HEK293 (cell line): ENCODE measurements at regions not wholly inside any gene's neighbourhood (a gene's known extent, or its start where the extent isn't known, plus 50 kb on each side); places are given as distances from the start of the nearest gene placed in this dataset.
"Not testable (repeated sequence)": the region's sequence is repeated elsewhere in the genome, so short reads cannot be mapped to it uniquely, and the experiment has no call there.

Experiments used
- CTCF ChIA-PET: fragments of 350-600 bp; formaldehyde crosslinking; extraction: SDS; loops from one replicate; lab custom pipeline; 2021; ENCODE audit warnings: antibody characterized with exemption; lab: Yijun Ruan, JAX
- POLR2A ChIA-PET: fragments of 300-600 bp; formaldehyde crosslinking; extraction: SDS; loops from one replicate; lab custom pipeline; 2020; ENCODE audit warnings: antibody characterized with exemption, inconsistent platforms; lab: Yijun Ruan, JAX
- H3K27ac ChIP-seq: fragments of 200-500 bp; sonication (Bioruptor generic); 2 replicates; pipeline ENCODE4 v1.5.1; 2014; ENCODE audit warnings: low read depth, low read length, control low read depth, inconsistent platforms; ENCODE audit errors: extremely low read depth
- H3K36me3 ChIP-seq, 2 experiments: fragments of 200-500 bp in 1 of 2; sonication (Bioruptor generic) in 1 of 2; 1 replicate in 1 of 2; 2 replicates in 1 of 2; pipeline ENCODE4 v1.5.1; 2014 to 2017; ENCODE audit warnings: inconsistent platforms in 2 of 2, low read length in 2 of 2; ENCODE audit not compliant: control insufficient read depth in 2 of 2, insufficient read depth in 1 of 2
- H3K4me1 ChIP-seq: fragments of 200-500 bp; sonication (Bioruptor generic); 2 replicates; pipeline ENCODE4 v1.5.1; 2014; ENCODE audit warnings: mild to moderate bottlenecking, low read length, inconsistent platforms; ENCODE audit not compliant: control insufficient read depth, insufficient read depth
- H3K4me3 ChIP-seq: 2 replicates; pipeline ENCODE4 v1.5.1; 2011; ENCODE audit warnings: low read depth, mild to moderate bottlenecking, control low read depth, low read length, moderate library complexity
- H3K9me3 ChIP-seq: fragments of 200-500 bp; sonication (Bioruptor generic); 2 replicates; pipeline ENCODE4 v1.5.1; 2014; ENCODE audit warnings: low read depth, low read length, inconsistent platforms; ENCODE audit not compliant: control insufficient read depth, insufficient read depth
- HOXA7 ChIP-seq: sonication (generic); formaldehyde crosslinking; IDR thresholded peaks from 2 replicates; pipeline ENCODE4 v1.8.1; 2022; ENCODE audit warnings: missing genetic modification reagents, borderline replicate concordance
- KLF9 ChIP-seq: fragments of 450-650 bp; formaldehyde crosslinking; IDR thresholded peaks from 2 replicates; pipeline ENCODE4 v1.5.1; 2016; ENCODE audit warnings: missing biosample characterization, missing genetic modification characterization, low read depth
- SP2 ChIP-seq: fragments of 450-650 bp; formaldehyde crosslinking; IDR thresholded peaks from 2 replicates; pipeline ENCODE4 v1.5.1; 2016; ENCODE audit warnings: missing biosample characterization, missing genetic modification characterization
- ZBTB7A ChIP-seq: fragments of 450-650 bp; formaldehyde crosslinking; IDR thresholded peaks from 2 replicates; pipeline ENCODE4 v1.5.1; 2016; ENCODE audit warnings: low read depth, missing biosample characterization, missing genetic modification characterization
- ZFP41 ChIP-seq: fragments of 450-650 bp; formaldehyde crosslinking; IDR thresholded peaks from 2 replicates; pipeline ENCODE4 v1.5.1; 2016; ENCODE audit warnings: missing biosample characterization, missing genetic modification characterization, borderline replicate concordance
- ZNF184 ChIP-seq: fragments of 450-650 bp; IDR thresholded peaks from 2 replicates; pipeline ENCODE4 v1.5.1; 2018; ENCODE audit warnings: missing biosample characterization, mild to moderate bottlenecking, missing genetic modification characterization
- ZNF214 ChIP-seq: fragments of 450-650 bp; formaldehyde crosslinking; IDR thresholded peaks from 2 replicates; pipeline ENCODE4 v1.5.1; 2017; ENCODE audit warnings: missing biosample characterization, mild to moderate bottlenecking, missing genetic modification characterization, borderline replicate concordance
- ZNF239 ChIP-seq: fragments of 450-650 bp; formaldehyde crosslinking; IDR thresholded peaks from 2 replicates; pipeline ENCODE4 v1.5.1; 2016; ENCODE audit warnings: missing biosample characterization, missing genetic modification characterization
- ZNF274 ChIP-seq, 2 experiments: fragments of 200-500 bp in 1 of 2; fragments of 450-650 bp in 1 of 2; sonication (Bioruptor generic) in 1 of 2; formaldehyde crosslinking in 1 of 2; IDR thresholded peaks; 2 replicates each; pipeline versions ENCODE4 v1.5.1 to v1.6.1; 2014 to 2016; ENCODE audit warnings: borderline replicate concordance in 1 of 2, inconsistent platforms in 1 of 2, low read length in 1 of 2, missing biosample characterization in 1 of 2, missing genetic modification characterization in 1 of 2
- ZNF311 ChIP-seq: fragments of 450-650 bp; formaldehyde crosslinking; IDR thresholded peaks from 2 replicates; pipeline ENCODE4 v1.5.1; 2017; ENCODE audit warnings: missing biosample characterization, missing genetic modification characterization, borderline replicate concordance
- ZNF404 ChIP-seq: fragments of 450-650 bp; formaldehyde crosslinking; IDR thresholded peaks from 2 replicates; pipeline ENCODE4 v1.5.1; 2017; ENCODE audit warnings: missing biosample characterization, missing genetic modification characterization
- ZNF558 ChIP-seq: fragments of 450-650 bp; formaldehyde crosslinking; IDR thresholded peaks from 2 replicates; pipeline ENCODE4 v1.5.1; 2016; ENCODE audit warnings: missing biosample characterization, missing genetic modification characterization
- ZNF629 ChIP-seq: fragments of 450-650 bp; formaldehyde crosslinking; IDR thresholded peaks from 2 replicates; pipeline ENCODE4 v1.5.1; 2017; ENCODE audit warnings: missing biosample characterization, missing genetic modification characterization
- ZNF837 ChIP-seq: fragments of 450-650 bp; formaldehyde crosslinking; IDR thresholded peaks from 2 replicates; pipeline ENCODE4 v1.5.1; 2016; ENCODE audit warnings: missing biosample characterization, missing genetic modification characterization
- TF ChIP-seq, protein P1 (sequence below): fragments of 450-650 bp; formaldehyde crosslinking; IDR thresholded peaks from 2 replicates; pipeline ENCODE4 v1.5.1; 2016; ENCODE audit warnings: missing biosample characterization, missing genetic modification characterization
- TF ChIP-seq, protein P2 (sequence below): fragments of 450-650 bp; formaldehyde crosslinking; IDR thresholded peaks from 2 replicates; pipeline ENCODE4 v1.5.1; 2016; ENCODE audit warnings: missing biosample characterization, missing genetic modification characterization
- TF ChIP-seq, protein P3 (sequence below): fragments of 450-650 bp; formaldehyde crosslinking; IDR thresholded peaks from 2 replicates; pipeline ENCODE4 v1.5.1; 2016; ENCODE audit warnings: missing biosample characterization, missing genetic modification characterization

DNA sequence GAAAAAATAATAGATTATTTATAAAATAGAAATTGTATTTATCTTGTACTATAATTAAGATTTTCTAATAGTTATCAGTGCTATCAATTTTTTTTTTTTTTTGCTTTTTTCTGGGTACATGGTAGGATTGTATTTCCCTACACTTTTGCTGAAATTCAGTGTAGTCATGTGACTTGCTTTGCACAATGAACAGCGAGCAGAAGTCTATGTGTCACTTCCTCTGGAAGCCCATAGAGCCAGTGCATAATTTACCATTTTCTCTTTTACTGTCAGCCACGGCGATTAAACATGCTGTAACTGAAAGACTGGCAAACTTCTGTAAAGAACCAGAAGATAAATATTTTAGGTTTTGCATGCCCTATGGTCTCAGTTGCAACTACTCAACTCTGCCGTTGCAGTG, 80.8 kb upstream of the PPP1R12A start (continued):
- TF ChIP-seq ZNF404 (no peak), ZBTB7A (tag by site-specific recombination) (no peak), ZNF214 (no peak), ZNF837 (no peak), ZFP41 (tag by site-specific recombination) (no peak), ZNF239 (tag by site-specific recombination) (no peak)
- TF ChIP-seq, protein P1, sequence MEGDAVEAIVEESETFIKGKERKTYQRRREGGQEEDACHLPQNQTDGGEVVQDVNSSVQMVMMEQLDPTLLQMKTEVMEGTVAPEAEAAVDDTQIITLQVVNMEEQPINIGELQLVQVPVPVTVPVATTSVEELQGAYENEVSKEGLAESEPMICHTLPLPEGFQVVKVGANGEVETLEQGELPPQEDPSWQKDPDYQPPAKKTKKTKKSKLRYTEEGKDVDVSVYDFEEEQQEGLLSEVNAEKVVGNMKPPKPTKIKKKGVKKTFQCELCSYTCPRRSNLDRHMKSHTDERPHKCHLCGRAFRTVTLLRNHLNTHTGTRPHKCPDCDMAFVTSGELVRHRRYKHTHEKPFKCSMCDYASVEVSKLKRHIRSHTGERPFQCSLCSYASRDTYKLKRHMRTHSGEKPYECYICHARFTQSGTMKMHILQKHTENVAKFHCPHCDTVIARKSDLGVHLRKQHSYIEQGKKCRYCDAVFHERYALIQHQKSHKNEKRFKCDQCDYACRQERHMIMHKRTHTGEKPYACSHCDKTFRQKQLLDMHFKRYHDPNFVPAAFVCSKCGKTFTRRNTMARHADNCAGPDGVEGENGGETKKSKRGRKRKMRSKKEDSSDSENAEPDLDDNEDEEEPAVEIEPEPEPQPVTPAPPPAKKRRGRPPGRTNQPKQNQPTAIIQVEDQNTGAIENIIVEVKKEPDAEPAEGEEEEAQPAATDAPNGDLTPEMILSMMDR (tag by site-specific recombination): no peak
- TF ChIP-seq, protein P2, sequence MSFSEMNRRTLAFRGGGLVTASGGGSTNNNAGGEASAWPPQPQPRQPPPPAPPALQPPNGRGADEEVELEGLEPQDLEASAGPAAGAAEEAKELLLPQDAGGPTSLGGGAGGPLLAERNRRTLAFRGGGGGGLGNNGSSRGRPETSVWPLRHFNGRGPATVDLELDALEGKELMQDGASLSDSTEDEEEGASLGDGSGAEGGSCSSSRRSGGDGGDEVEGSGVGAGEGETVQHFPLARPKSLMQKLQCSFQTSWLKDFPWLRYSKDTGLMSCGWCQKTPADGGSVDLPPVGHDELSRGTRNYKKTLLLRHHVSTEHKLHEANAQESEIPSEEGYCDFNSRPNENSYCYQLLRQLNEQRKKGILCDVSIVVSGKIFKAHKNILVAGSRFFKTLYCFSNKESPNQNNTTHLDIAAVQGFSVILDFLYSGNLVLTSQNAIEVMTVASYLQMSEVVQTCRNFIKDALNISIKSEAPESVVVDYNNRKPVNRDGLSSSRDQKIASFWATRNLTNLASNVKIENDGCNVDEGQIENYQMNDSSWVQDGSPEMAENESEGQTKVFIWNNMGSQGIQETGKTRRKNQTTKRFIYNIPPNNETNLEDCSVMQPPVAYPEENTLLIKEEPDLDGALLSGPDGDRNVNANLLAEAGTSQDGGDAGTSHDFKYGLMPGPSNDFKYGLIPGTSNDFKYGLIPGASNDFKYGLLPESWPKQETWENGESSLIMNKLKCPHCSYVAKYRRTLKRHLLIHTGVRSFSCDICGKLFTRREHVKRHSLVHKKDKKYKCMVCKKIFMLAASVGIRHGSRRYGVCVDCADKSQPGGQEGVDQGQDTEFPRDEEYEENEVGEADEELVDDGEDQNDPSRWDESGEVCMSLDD (tag by site-specific recombination): no peak
- TF ChIP-seq, all 188 proteins: peak for 0

DNA sequence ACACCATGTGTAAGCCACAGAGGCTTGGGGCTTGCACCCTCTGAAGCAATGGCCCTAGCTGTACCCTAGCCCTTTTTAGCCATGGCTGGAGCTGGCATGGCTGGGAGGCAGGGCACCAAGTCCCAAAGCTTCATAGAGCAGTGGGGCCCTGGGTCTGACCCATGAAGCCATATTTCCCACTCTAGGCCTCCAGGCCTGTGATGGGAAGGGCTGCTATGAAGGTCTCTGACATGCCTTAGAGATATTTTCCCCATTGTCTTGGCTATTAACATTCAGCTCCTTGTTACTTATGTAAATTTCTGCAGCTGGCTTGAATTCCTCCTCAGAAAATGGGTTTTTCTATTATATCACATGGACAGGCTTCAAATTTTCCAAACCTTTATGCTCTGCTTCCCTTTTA, 68.8 kb upstream of the PPP1R12A start:
- H3K9me3 ChIP-seq, CTCF ChIA-PET, H3K27ac ChIP-seq, H3K36me3 ChIP-seq, POLR2A ChIA-PET, H3K4me1 ChIP-seq, H3K4me3 ChIP-seq: not testable (repeated sequence)

DNA sequence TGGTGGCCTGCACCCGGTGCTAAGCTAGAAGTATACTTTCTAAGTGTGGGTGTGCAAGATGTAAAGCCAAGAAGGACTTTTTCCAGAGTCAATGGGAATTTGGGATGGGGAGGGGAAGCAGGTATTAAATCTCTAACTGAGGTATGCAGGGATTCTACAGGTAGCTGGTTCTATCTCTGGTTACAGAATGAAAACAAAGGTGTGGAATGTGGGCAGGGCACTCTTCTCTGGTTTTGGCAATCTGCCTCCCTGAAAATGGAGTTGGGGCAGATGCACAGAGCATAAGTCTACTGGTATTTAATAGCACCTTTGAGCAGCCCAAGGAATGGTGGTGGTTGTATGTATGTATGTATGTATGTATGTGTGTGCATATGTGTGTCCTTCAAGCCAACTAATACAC, 66.7 kb upstream of the PPP1R12A start:
- POLR2A ChIA-PET: no interaction called here
- Histone ChIP-seq H3K4me3 (no peak overlapping the region), H3K9me3 (no peaks in the 10 kb centered on the region)
- TF ChIP-seq ZNF274 (IDR thresholded peaks at IDR 0.05; ENCODE audit: low read length) (no peak), ZNF274 (tag by site-specific recombination; IDR thresholded peaks at IDR 0.05; ENCODE audit: borderline replicate concordance) (no peak), KLF9 (tag by site-specific recombination) (no peak), HOXA7 (CRISPR knock-in tag) (no peak), ZNF558 (no peak), SP2 (tag by site-specific recombination) (no peak)
- TF ChIP-seq, protein P3, sequence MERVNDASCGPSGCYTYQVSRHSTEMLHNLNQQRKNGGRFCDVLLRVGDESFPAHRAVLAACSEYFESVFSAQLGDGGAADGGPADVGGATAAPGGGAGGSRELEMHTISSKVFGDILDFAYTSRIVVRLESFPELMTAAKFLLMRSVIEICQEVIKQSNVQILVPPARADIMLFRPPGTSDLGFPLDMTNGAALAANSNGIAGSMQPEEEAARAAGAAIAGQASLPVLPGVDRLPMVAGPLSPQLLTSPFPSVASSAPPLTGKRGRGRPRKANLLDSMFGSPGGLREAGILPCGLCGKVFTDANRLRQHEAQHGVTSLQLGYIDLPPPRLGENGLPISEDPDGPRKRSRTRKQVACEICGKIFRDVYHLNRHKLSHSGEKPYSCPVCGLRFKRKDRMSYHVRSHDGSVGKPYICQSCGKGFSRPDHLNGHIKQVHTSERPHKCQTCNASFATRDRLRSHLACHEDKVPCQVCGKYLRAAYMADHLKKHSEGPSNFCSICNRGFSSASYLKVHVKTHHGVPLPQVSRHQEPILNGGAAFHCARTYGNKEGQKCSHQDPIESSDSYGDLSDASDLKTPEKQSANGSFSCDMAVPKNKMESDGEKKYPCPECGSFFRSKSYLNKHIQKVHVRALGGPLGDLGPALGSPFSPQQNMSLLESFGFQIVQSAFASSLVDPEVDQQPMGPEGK (tag by site-specific recombination): no peak
- TF ChIP-seq, all 188 proteins: peak for 0
- Histone ChIP-seq H3K27ac (no peak overlapping the region), H3K4me1 (no peaks in the 10 kb centered on the region), H3K36me3 (no peaks in the 10 kb centered on the region)
- CTCF ChIA-PET: no interaction called here

DNA sequence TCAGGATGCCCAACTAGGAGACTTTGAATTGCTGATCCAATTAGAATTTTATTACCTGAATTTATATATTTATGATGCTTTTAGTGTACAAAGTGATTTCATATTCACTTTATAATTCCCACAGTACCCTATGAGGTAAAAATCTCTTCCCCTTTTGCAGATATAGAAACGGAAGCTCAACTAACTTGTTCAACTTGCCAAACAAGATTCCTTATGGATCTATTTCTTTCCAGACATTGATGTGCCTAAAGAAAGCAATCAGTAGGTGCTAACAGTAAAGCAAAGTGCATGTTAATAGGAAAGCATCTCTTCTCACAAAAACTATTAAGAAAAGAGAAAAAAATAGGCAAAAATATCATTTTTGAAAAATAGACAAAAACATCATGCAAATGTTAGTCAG, 65.9 kb upstream of the PPP1R12A start:
- no peak overlapping the region for H3K27ac ChIP-seq
- TF ChIP-seq ZNF629 (tag by site-specific recombination) (no peak), ZNF311 (tag by site-specific recombination) (no peak), ZFP41 (tag by site-specific recombination) (no peak), ZNF184 (tag by site-specific recombination) (no peak)
- no peaks in the 10 kb centered on the region for H3K36me3 ChIP-seq
- H3K4me3 ChIP-seq: no peak overlapping the region
- ChIA-PET POLR2A (no interaction called here), CTCF (interaction anchor here (0.7 kb wide), 1 partner anchor 31 kb away, joined by 3 read pairs; no protein-coding TSS in a partner anchor)
- no peaks in the 10 kb centered on the region for H3K4me1 ChIP-seq
- no peaks in the 10 kb centered on the region for H3K9me3 ChIP-seq
